Tongue (tissue), 1 donor: ENCODE measurements at regions not wholly inside any gene's neighbourhood (a gene's known extent, or its start where the extent isn't known, plus 50 kb on each side); places are given as distances from the start of the nearest gene placed in this dataset.
"Not testable (repeated sequence)": the region's sequence is repeated elsewhere in the genome, so short reads cannot be mapped to it uniquely, and the experiment has no call there.

Source experiments
- DNase-seq: peaks from one replicate; pipeline ENCODE4 v3.0.0-alpha.2; 2015

GRCh38 chr18:70649683-70650082 is 360.8 kb downstream of the SOCS6 start:
- no peak for DNase-seq

- DNase-seq, result no peak
Measured at GRCh38 chr18:70645971-70646370, 357.1 kb downstream of the SOCS6 start.

GRCh38 chr18:70643812-70644211 is 355.0 kb downstream of the SOCS6 start:
- DNase-seq, result no peak

- no peak for DNase-seq
Measured at GRCh38 chr18:70641156-70641775, 352.4 kb downstream of the SOCS6 start.

GRCh38 chr18:70640336-70640887 is 351.6 kb downstream of the SOCS6 start:
- DNase-seq, result no peak

GRCh38 chr18:70636991-70637390 is 348.1 kb downstream of the SOCS6 start:
- DNase-seq, result no peak

GRCh38 chr18:70634576-70635147 is 345.8 kb downstream of the SOCS6 start:
- no peak for DNase-seq

GRCh38 chr18:70627182-70627802 is 338.4 kb downstream of the SOCS6 start:
- no peak for DNase-seq

- DNase-seq, result no peak
Measured at GRCh38 chr18:70622622-70623419, 334.0 kb downstream of the SOCS6 start.

GRCh38 chr18:70621710-70622109 is 332.9 kb downstream of the SOCS6 start:
- DNase-seq, result no peak

GRCh38 chr18:70620837-70621612 is 332.2 kb downstream of the SOCS6 start:
- no peak for DNase-seq

GRCh38 chr18:70617020-70617763 is 328.3 kb downstream of the SOCS6 start:
- DNase-seq, result no peak

GRCh38 chr18:70600225-70600925 is 311.5 kb downstream of the SOCS6 start:
- DNase-seq, result no peak

- no peak for DNase-seq
Measured at GRCh38 chr18:70598406-70598805, 309.6 kb downstream of the SOCS6 start.

GRCh38 chr18:70582981-70583380 is 294.1 kb downstream of the SOCS6 start:
- DNase-seq, result no peak

GRCh38 chr18:70578480-70578879 is 289.6 kb downstream of the SOCS6 start:
- DNase-seq, result no peak

- no peak for DNase-seq
Measured at GRCh38 chr18:70577023-70577420, 288.2 kb downstream of the SOCS6 start.

- DNase-seq, result no peak
Measured at GRCh38 chr18:70576276-70577022, 287.6 kb downstream of the SOCS6 start.

- not testable (repeated sequence) for DNase-seq
Measured at GRCh38 chr18:70574951-70575350, 286.1 kb downstream of the SOCS6 start.

- DNase-seq, result not testable (repeated sequence)
Measured at GRCh38 chr18:70569647-70570046, 280.8 kb downstream of the SOCS6 start.
